Kidney capillary endothelial cell (primary cell): ENCODE measurements at regions not wholly inside any gene's neighbourhood (a gene's known extent, or its start where the extent isn't known, plus 50 kb on each side); places are given as distances from the start of the nearest gene placed in this dataset.

Experiments
- DNase-seq: peaks from one replicate; pipeline ENCODE4 v3.0.0-alpha.2; 2018; ENCODE audit warnings: low spot score

GRCh38 chrX:7220121-7220520, 72.2 kb upstream of the PUDP start:
- DNase-seq, result no peak

- DNase-seq, result no peak
Measured at GRCh38 chrX:7219153-7219705, 71.3 kb upstream of the PUDP start.

GRCh38 chrX:7218321-7219152, 70.6 kb upstream of the PUDP start:
- no peak for DNase-seq

GRCh38 chrX:7216981-7217587, 69.1 kb upstream of the PUDP start:
- no peak for DNase-seq

GRCh38 chrX:7215842-7216241, 67.9 kb upstream of the PUDP start:
- DNase-seq, result no peak

GRCh38 chrX:7214251-7214650, 66.3 kb upstream of the PUDP start:
- DNase-seq, result no peak

DNA sequence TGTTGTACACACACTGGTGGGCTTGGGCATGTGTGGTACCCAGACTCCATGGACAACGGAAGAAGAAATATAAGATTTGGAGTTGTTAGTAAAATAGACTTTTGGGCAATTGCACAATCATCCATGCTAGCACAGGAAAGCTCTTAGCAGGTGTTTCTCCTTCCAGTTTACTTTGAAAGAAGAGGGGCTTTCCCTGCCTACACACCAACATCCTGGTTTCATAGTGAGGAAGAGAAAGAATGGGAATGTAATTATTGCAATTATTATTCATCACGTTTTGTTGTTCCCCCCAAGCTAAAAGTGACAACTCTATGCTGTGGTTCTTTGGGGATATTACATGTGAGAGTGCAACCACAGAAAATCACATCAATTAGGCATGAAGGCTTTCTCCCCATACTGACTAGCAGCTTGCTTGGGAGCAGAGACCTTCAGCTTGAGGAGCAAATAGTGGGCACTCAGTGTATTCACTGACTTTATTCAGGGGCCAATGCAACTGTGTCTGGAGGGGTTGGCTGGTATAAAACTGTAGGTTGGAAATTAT, 57.2 kb upstream of the PUDP start:
- DNase-seq, result no peak

DNA sequence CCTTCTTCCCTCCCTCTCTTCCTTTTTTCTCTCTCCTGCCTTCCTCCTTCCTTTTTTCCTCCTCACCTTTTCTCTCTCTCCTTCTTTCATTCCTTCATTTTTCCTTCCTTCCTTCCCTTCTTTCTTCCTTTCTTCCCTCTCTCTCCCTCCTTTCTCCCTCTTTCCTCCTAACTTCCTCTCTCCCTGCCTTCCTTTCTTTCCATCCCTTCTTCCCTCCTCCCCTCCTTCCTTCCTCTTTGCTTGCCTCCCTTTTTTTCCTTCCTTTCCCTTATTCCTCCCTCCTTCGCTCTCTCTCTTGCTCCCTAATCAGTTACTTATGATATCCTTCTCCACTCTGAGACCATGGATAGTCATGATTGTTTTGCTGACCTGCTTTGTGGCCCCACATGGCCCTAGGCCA, 56.7 kb upstream of the PUDP start:
- DNase-seq, result no peak

DNA sequence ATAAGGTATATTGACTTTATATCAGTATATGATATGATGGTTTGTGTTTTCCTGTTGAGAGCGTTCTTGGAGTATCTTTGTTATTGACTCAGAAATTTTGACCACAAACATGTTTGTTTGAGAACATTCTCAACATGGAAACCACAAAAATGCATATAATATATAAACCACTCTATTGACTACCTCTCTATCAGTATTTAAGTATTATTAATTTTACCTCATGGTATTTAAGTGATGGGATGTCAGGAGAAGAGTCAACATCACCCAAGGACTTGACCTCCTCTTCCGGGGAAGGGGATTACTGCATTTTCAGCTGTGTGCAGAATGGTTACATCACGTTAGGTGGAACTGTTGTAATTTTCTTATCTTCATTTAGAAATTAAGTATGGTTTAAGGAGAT, 54.3 kb upstream of the PUDP start:
- DNase-seq, result no peak

GRCh38 chrX:7201496-7201895, 53.5 kb upstream of the PUDP start:
- DNase-seq, result no peak

DNA sequence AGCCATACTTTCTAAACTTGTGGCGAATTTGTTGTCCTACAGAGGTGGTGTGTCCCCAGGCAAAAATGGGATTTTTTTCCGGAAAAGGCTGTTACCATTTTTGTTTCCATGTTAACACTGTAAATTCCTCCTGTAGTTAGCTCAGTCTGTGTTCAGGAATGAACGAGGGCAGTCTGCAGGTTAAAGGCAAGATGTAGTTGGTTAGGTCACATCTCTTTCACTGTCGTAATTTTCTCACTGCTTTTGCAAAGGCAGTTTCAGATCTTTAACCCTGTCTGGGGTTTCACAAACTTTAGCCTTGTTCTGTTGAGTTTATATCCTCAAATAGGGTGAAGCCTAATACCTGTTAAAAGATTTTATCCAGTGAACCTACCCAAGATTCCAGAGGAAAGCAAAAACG, 50.5 kb upstream of the PUDP start:
- no peak for DNase-seq
